ENCODE measurements at regions not wholly inside any gene's neighbourhood (a gene's known extent, or its start where the extent isn't known, plus 50 kb on each side); places are given as distances from the start of the nearest gene placed in this dataset.

DNA sequence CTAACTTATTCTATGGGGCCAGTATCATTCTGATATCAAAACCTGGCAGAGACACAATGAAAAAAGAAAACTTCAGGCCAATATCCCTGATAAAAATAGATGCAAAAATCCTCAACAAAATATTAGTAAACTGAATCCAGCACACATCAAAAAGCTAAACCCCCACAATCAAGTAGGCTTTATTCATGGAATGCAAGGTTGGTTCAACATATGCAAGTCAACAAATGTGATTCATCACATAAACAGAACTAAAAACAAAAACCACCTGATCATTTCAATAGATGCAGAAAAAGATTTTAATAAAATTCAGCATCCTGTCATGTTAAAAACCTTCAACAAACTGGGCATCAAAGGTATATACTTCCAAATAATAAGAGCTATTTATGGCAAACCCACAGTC lies 133.9 kb upstream of the SSTR4 start:
- Histone ChIP-seq H3K36me3 (ENCODE audit: insufficient read depth, low read length) (no peaks in the 10 kb centered on the region), H3K4me1 (ENCODE audit: control insufficient read depth, insufficient read depth, low read length, unreplicated experiment) (no peaks in the 10 kb centered on the region), H3K27me3 (ENCODE audit: insufficient read depth, low read length) (no peaks in the 10 kb centered on the region), H3K4me3 (ENCODE audit: low read depth, low read length) (no peak overlapping the region), H2AFZ (ENCODE audit: low read length, unreplicated experiment) (no peak overlapping the region), H3K27ac (ENCODE audit: low read depth, low read length) (no peak overlapping the region), H3K79me2 (ENCODE audit: control insufficient read depth, insufficient read depth, low read length, unreplicated experiment) (no peaks in the 10 kb centered on the region)

DNA sequence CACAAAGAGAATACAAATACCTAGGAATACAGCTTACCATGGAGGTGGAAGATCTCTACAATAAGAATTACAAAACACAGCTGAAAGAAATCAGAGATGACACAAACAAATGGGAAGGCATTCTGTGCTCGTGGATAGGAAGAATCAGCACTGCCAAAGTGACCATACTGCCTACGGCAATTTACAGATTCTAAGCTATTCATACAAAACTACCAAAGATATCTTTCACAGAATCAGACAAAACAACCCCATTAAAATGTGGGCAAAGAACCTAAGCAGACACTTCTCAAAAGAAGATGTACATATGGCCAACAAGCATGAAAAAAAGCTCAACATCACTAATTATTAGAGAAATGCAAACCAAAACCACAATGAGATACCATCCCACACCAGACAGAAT lies 133.2 kb upstream of the SSTR4 start:
- no peaks in the 10 kb centered on the region for H3K36me3 ChIP-seq (ENCODE audit: insufficient read depth, low read length)
- H3K4me3 ChIP-seq (ENCODE audit: low read depth, low read length): no peak overlapping the region
- no peaks in the 10 kb centered on the region for H3K79me2 ChIP-seq (ENCODE audit: control insufficient read depth, insufficient read depth, low read length, unreplicated experiment)
- no peaks in the 10 kb centered on the region; the same call in 1 of the 2 replicates for H3K27me3 ChIP-seq (ENCODE audit: insufficient read depth, low read length)
- no peak overlapping the region for H3K27ac ChIP-seq (ENCODE audit: low read depth, low read length)
- H3K4me1 ChIP-seq (ENCODE audit: control insufficient read depth, insufficient read depth, low read length, unreplicated experiment): no peaks in the 10 kb centered on the region
- H2AFZ ChIP-seq (ENCODE audit: low read length, unreplicated experiment): no peak overlapping the region

DNA sequence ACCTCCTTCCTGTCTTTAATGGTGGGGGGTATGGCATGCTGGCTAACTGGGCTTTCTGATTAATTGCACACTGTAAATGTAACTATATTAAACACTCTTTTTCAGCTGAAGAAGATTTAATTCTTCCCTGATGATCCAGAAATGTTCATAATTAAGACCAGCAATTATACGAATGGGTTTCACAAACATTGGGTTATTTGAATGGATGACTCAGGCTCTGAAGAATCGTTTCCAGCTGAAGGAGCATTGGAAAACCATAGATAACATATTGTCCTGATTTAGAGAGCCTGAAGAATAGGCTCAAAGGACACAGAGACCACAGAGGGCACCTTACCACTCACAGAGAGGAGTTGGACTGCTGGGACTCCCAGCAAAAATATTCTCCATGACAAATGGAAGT lies 130.7 kb upstream of the SSTR4 start:
- Histone ChIP-seq H3K36me3 (ENCODE audit: insufficient read depth, low read length) (no peaks in the 10 kb centered on the region), H3K4me3 (ENCODE audit: low read depth, low read length) (no peak overlapping the region), H3K79me2 (ENCODE audit: control insufficient read depth, insufficient read depth, low read length, unreplicated experiment) (no peaks in the 10 kb centered on the region), H3K27ac (ENCODE audit: low read depth, low read length) (no peak overlapping the region), H3K4me1 (ENCODE audit: control insufficient read depth, insufficient read depth, low read length, unreplicated experiment) (no peaks in the 10 kb centered on the region), H2AFZ (ENCODE audit: low read length, unreplicated experiment) (no peak overlapping the region), H3K27me3 (ENCODE audit: insufficient read depth, low read length) (no peaks in the 10 kb centered on the region; the same call in 1 of the 2 replicates)

DNA sequence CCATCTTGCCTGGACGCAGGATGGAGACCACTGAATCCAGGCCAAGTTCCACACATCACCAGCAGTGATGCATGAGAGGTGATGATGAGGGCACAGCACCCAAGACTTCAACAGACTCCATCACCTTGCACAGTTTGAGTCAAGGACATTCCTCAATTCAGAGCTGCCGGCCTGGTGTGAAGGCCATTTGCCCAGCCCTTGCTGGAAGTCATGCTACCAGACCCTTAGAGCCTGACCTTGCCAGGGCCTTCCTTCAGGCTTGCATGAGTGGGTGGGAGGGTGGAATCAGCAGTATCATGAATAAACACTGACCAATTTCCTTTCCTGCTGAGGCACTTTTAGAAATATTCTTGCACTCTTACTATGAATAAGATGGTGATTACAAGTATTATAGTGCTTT lies 130.2 kb upstream of the SSTR4 start:
- no peaks in the 10 kb centered on the region for H3K79me2 ChIP-seq (ENCODE audit: control insufficient read depth, insufficient read depth, low read length, unreplicated experiment)
- no peak overlapping the region for H3K27ac ChIP-seq (ENCODE audit: low read depth, low read length)
- no peak overlapping the region for H2AFZ ChIP-seq (ENCODE audit: low read length, unreplicated experiment)
- no peaks in the 10 kb centered on the region; the same call in 1 of the 2 replicates for H3K27me3 ChIP-seq (ENCODE audit: insufficient read depth, low read length)
- no peak overlapping the region for H3K4me3 ChIP-seq (ENCODE audit: low read depth, low read length)
- H3K4me1 ChIP-seq (ENCODE audit: control insufficient read depth, insufficient read depth, low read length, unreplicated experiment): no peaks in the 10 kb centered on the region
- no peaks in the 10 kb centered on the region for H3K36me3 ChIP-seq (ENCODE audit: insufficient read depth, low read length)

DNA sequence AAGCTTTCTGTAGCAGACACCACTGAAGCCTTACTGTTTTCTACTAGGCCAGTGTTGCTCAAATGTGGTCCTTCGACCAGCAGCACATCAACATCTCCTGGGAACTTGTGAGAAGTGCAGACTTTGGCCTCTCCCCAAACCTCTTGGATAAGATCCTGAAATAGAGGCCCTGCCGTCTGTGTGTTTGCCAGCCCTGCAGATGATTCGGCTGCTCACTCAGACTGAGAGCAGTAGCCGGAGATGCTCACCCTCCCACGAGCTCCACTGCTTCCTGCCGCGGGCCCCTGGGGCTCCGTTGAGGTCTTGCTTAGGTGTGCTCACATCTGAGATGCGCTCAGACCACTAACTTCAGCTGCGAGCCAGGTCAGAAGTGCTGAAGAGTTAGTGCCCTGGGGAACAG lies 129.5 kb upstream of the SSTR4 start:
- Histone ChIP-seq H3K27ac (ENCODE audit: low read depth, low read length) (no peak overlapping the region), H3K36me3 (ENCODE audit: insufficient read depth, low read length) (no peaks in the 10 kb centered on the region)

DNA sequence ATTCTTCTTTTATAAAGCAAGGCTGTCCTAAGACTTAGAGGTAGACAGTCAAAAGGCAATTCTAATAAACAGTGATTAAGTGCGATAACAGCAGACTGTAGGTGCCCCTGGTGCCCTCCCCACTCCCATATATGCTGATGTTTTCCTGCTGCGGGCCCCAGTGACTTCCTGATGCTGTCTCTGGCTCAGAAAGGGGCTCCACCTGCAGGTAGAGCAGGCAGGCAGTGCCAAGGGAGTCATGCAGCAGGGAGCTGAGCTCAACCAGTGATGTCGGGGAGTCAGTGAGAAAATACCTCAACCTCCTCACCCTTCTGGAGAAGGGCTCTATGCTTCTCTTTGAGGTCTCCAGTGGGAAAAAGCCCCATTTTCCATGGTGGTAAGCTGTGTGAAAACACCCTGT lies 126.7 kb upstream of the SSTR4 start:
- Histone ChIP-seq H3K79me2 (ENCODE audit: control insufficient read depth, insufficient read depth, low read length, unreplicated experiment) (no peaks in the 10 kb centered on the region), H3K4me3 (ENCODE audit: low read depth, low read length) (no peak overlapping the region), H3K4me1 (ENCODE audit: control insufficient read depth, insufficient read depth, low read length, unreplicated experiment) (no peaks in the 10 kb centered on the region), H3K36me3 (ENCODE audit: insufficient read depth, low read length) (no peaks in the 10 kb centered on the region), H3K27ac (ENCODE audit: low read depth, low read length) (no peak overlapping the region), H2AFZ (ENCODE audit: low read length, unreplicated experiment) (no peak overlapping the region), H3K27me3 (ENCODE audit: insufficient read depth, low read length) (no peaks in the 10 kb centered on the region; the same call in 1 of the 2 replicates)

More for the DNA sequence above, 129.5 kb upstream of the SSTR4 start:
- Histone ChIP-seq H3K4me1 (ENCODE audit: control insufficient read depth, insufficient read depth, low read length, unreplicated experiment) (no peaks in the 10 kb centered on the region), H3K27me3 (ENCODE audit: insufficient read depth, low read length) (no peaks in the 10 kb centered on the region; the same call in 1 of the 2 replicates), H3K79me2 (ENCODE audit: control insufficient read depth, insufficient read depth, low read length, unreplicated experiment) (no peaks in the 10 kb centered on the region), H3K4me3 (ENCODE audit: low read depth, low read length) (no peak overlapping the region), H2AFZ (ENCODE audit: low read length, unreplicated experiment) (no peak overlapping the region)

DNA sequence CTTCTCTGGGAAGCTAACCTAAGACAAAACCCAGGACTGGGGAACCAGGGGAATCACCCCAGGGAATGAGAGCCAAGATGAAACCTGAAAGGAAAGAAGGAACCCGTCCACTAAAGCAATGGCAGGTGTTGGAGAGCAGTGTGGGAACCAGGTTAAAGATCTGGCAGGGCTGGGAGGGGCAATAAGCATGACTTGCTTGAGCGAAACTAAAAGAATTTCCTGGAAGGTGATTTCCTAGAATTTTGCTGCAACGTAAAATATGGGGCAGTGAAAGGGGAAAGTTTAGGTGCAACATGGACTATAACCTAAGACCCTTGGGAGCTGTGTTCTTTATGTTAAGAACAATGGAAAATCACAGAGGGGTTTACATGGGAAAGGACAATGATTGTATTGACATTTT lies 126.2 kb upstream of the SSTR4 start:
- H3K36me3 ChIP-seq (ENCODE audit: insufficient read depth, low read length): no peaks in the 10 kb centered on the region
- H3K27me3 ChIP-seq (ENCODE audit: insufficient read depth, low read length): no peaks in the 10 kb centered on the region; the same call in 1 of the 2 replicates
- H3K79me2 ChIP-seq (ENCODE audit: control insufficient read depth, insufficient read depth, low read length, unreplicated experiment): no peaks in the 10 kb centered on the region
- H2AFZ ChIP-seq (ENCODE audit: low read length, unreplicated experiment): no peak overlapping the region
- no peak overlapping the region for H3K4me3 ChIP-seq (ENCODE audit: low read depth, low read length)
- H3K27ac ChIP-seq (ENCODE audit: low read depth, low read length): no peak overlapping the region
- H3K4me1 ChIP-seq (ENCODE audit: control insufficient read depth, insufficient read depth, low read length, unreplicated experiment): no peaks in the 10 kb centered on the region

DNA sequence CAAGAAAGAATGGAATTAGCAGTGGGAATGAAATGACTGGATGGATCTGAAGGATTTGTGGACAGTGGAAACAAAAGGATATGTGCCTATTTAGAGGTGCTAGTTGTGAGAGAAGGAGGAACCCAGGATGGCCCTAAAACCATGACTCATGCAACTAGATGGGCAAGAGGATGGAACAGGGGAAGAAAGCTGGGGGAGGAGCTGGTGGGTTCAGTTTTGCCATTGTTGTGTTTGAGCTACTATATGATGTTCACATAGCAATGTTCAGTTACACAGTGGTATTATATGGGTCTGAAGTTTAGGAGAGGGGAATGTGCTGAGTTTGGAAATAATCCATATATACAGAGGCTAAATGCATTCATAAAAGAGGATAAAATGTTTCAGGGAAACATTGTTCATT lies 125.7 kb upstream of the SSTR4 start:
- H3K4me3 ChIP-seq (ENCODE audit: low read depth, low read length): no peak overlapping the region
- H2AFZ ChIP-seq (ENCODE audit: low read length, unreplicated experiment): no peak overlapping the region
- no peaks in the 10 kb centered on the region for H3K4me1 ChIP-seq (ENCODE audit: control insufficient read depth, insufficient read depth, low read length, unreplicated experiment)
- H3K27ac ChIP-seq (ENCODE audit: low read depth, low read length): no peak overlapping the region
- no peaks in the 10 kb centered on the region for H3K79me2 ChIP-seq (ENCODE audit: control insufficient read depth, insufficient read depth, low read length, unreplicated experiment)
- no peaks in the 10 kb centered on the region for H3K36me3 ChIP-seq (ENCODE audit: insufficient read depth, low read length)
- H3K27me3 ChIP-seq (ENCODE audit: insufficient read depth, low read length): no peaks in the 10 kb centered on the region; the same call in 1 of the 2 replicates

DNA sequence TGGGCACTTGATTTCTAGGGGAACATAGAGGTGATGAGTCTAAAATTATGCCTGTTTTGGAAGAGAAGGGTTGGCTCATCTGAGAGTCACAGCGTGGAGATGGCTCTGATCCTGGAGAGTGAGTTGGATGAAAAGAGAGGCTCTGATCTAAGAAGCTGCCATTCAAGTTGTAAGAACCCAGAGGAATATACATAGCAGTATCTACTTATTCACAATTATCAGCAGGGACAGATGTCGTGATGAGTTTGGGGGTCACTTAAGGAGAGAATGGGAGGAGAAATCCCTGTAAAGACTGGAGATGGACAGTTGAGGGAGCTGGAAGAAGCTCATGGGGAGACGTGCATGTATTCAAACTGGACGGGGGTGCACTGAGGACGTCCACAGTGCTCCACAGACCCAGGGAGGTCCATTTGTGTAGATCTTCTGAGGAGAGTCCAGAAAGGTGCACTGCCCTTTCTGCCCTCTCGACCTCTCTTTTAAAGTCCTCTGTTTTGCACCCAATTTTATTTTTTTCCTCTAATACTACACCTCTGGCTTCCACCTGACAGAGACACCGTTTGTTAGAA lies 124.7 kb upstream of the SSTR4 start:
- no peaks in the 10 kb centered on the region for H3K79me2 ChIP-seq (ENCODE audit: control insufficient read depth, insufficient read depth, low read length, unreplicated experiment)
- H3K36me3 ChIP-seq (ENCODE audit: insufficient read depth, low read length): no peaks in the 10 kb centered on the region
- H2AFZ ChIP-seq (ENCODE audit: low read length, unreplicated experiment): no peak overlapping the region
- H3K4me1 ChIP-seq (ENCODE audit: control insufficient read depth, insufficient read depth, low read length, unreplicated experiment): no peaks in the 10 kb centered on the region
- no peak overlapping the region for H3K27ac ChIP-seq (ENCODE audit: low read depth, low read length)
- no peak overlapping the region for H3K4me3 ChIP-seq (ENCODE audit: low read depth, low read length)
- no peaks in the 10 kb centered on the region; the same call in 1 of the 2 replicates for H3K27me3 ChIP-seq (ENCODE audit: insufficient read depth, low read length)

DNA sequence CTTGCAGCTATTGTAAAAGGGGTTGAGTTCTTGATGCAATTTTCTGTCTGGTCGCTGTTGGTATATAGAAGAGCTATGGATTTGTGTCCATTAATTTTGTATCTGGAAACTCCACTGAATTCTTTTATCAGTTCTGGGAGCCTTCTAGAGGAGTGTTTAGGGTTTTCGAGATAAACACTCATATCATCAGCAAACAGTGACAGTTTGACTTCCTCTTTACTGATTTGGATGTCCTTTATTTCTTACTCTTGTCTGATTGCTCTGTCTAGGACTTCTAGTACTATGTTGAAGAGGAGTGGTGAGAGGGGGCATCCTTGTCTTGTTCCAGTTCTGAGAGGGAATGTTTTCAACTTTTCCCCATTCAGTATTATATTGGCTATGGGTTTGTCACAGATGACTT lies 120.8 kb upstream of the SSTR4 start:
- H3K79me2 ChIP-seq (ENCODE audit: control insufficient read depth, insufficient read depth, low read length, unreplicated experiment): no peaks in the 10 kb centered on the region
- H3K27me3 ChIP-seq (ENCODE audit: insufficient read depth, low read length): peaks cover 10% of the 10 kb centered on the region
- H3K4me1 ChIP-seq (ENCODE audit: control insufficient read depth, insufficient read depth, low read length, unreplicated experiment): no peaks in the 10 kb centered on the region
- no peak overlapping the region for H3K4me3 ChIP-seq (ENCODE audit: low read depth, low read length)
- no peak overlapping the region for H3K27ac ChIP-seq (ENCODE audit: low read depth, low read length)
- no peak overlapping the region for H2AFZ ChIP-seq (ENCODE audit: low read length, unreplicated experiment)
- H3K36me3 ChIP-seq (ENCODE audit: insufficient read depth, low read length): no peaks in the 10 kb centered on the region

DNA sequence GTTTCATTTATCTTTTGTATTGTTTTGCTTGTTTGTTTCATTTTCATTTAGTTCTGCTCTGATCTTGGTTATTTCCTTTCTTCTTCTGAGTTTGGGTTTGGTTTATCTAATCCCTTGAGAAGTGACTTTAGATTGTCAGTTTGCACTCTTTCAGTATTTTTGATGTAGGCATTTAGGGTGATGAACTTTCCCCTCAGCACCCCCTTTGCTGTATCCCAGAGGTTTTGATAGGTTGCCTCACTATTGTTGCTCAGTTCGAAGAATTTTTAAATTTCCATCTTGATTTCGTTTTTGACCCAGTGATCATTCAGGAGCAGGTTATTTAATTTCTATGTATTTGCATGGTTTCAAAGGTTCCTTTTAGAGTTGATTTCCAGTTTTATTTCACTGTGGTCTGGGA lies 119.6 kb upstream of the SSTR4 start:
- Histone ChIP-seq H2AFZ (ENCODE audit: low read length, unreplicated experiment) (no peak overlapping the region), H3K27me3 (ENCODE audit: insufficient read depth, low read length) (peaks cover 15% of the 10 kb centered on the region)

More for the DNA sequence above, 119.6 kb upstream of the SSTR4 start:
- Histone ChIP-seq H3K27ac (ENCODE audit: low read depth, low read length) (no peak overlapping the region), H3K4me1 (ENCODE audit: control insufficient read depth, insufficient read depth, low read length, unreplicated experiment) (no peaks in the 10 kb centered on the region), H3K79me2 (ENCODE audit: control insufficient read depth, insufficient read depth, low read length, unreplicated experiment) (no peaks in the 10 kb centered on the region), H3K36me3 (ENCODE audit: insufficient read depth, low read length) (no peaks in the 10 kb centered on the region), H3K4me3 (ENCODE audit: low read depth, low read length) (no peak overlapping the region)
